ENCODE measurements at regions not wholly inside any gene's neighbourhood (a gene's known extent, or its start where the extent isn't known, plus 50 kb on each side); places are given as distances from the start of the nearest gene placed in this dataset.

GRCh38 chr6:3573670-3574069 lies 116.8 kb upstream of the SLC22A23 start:
- Histone ChIP-seq H3K9me3 (no peaks in the 10 kb centered on the region), H3K4me3 (no peak overlapping the region), H3K27ac (no peak overlapping the region), H3K36me3 (no peaks in the 10 kb centered on the region), H3K27me3 (replicated peaks; ENCODE audit: insufficient read depth) (no peaks in the 10 kb centered on the region), H3K4me1 (replicated peaks) (no peaks in the 10 kb centered on the region)
- DNase-seq (ENCODE audit: low spot score) = no peak
- WGBS = 70% methylated on average over 3 of the region's 3 CpGs
- intact Hi-C loops (cut with DNase I) = no loop called here
- TF ChIP-seq CTCF (IDR thresholded peaks at IDR 0.05) = no peak
- no peak for TF ChIP-seq POLR2A (IDR thresholded peaks at IDR 0.05)
- no peak for TF ChIP-seq POLR2AphosphoS5 (IDR thresholded peaks at IDR 0.05)

- Histone ChIP-seq H3K27me3 (replicated peaks; ENCODE audit: insufficient read depth) (no peaks in the 10 kb centered on the region), H3K27ac (no peak overlapping the region), H3K9me3 (no peaks in the 10 kb centered on the region), H3K36me3 (no peaks in the 10 kb centered on the region), H3K4me3 (no peak overlapping the region), H3K4me1 (replicated peaks) (no peaks in the 10 kb centered on the region)
- 79% methylated on average over 9 of the region's 9 CpGs for WGBS
- DNase-seq (ENCODE audit: low spot score) = no peak
- no peak for TF ChIP-seq POLR2AphosphoS5 (IDR thresholded peaks at IDR 0.05)
- no peak for TF ChIP-seq CTCF (IDR thresholded peaks at IDR 0.05)
- TF ChIP-seq POLR2A (IDR thresholded peaks at IDR 0.05) = no peak
- intact Hi-C loops (cut with DNase I) = no loop called here
Observed at GRCh38 chr6:3571836-3572235, 115.0 kb upstream of the SLC22A23 start.

- Histone ChIP-seq H3K4me1 (replicated peaks) (no peaks in the 10 kb centered on the region), H3K9me3 (no peaks in the 10 kb centered on the region), H3K4me3 (no peak overlapping the region), H3K27me3 (replicated peaks; ENCODE audit: insufficient read depth) (no peaks in the 10 kb centered on the region), H3K36me3 (no peaks in the 10 kb centered on the region), H3K27ac (no peak overlapping the region)
- 84% methylated on average over 6 of the region's 6 CpGs for WGBS
- no peak for DNase-seq (ENCODE audit: low spot score)
- intact Hi-C loops (cut with DNase I) = no loop called here
- no peak for TF ChIP-seq POLR2A (IDR thresholded peaks at IDR 0.05)
- no peak for TF ChIP-seq POLR2AphosphoS5 (IDR thresholded peaks at IDR 0.05)
Observed at GRCh38 chr6:3571250-3571681, 114.4 kb upstream of the SLC22A23 start.

- Histone ChIP-seq H3K4me1 (replicated peaks) (no peaks in the 10 kb centered on the region), H3K9me3 (no peaks in the 10 kb centered on the region), H3K4me3 (no peak overlapping the region), H3K27me3 (replicated peaks; ENCODE audit: insufficient read depth) (no peaks in the 10 kb centered on the region), H3K27ac (no peak overlapping the region), H3K36me3 (no peaks in the 10 kb centered on the region)
- 58% methylated on average over 1 of the region's 1 CpG for WGBS
- DNase-seq (ENCODE audit: low spot score) = no peak
- intact Hi-C loops (cut with DNase I) = no loop called here
- TF ChIP-seq POLR2A (IDR thresholded peaks at IDR 0.05) (no peak), POLR2AphosphoS5 (IDR thresholded peaks at IDR 0.05) (no peak), CTCF (IDR thresholded peaks at IDR 0.05) (no peak)
Observed at GRCh38 chr6:3569816-3570215, 113.0 kb upstream of the SLC22A23 start.

GRCh38 chr6:3568396-3569082 lies 111.7 kb upstream of the SLC22A23 start:
- intact Hi-C loops (cut with DNase I) = no loop called here

More at GRCh38 chr6:3568396-3569082, 111.7 kb upstream of the SLC22A23 start:
- TF ChIP-seq POLR2A (IDR thresholded peaks at IDR 0.05) (no peak), POLR2AphosphoS5 (IDR thresholded peaks at IDR 0.05) (no peak), CTCF (IDR thresholded peaks at IDR 0.05) (no peak)
- Histone ChIP-seq H3K9me3 (no peaks in the 10 kb centered on the region), H3K27me3 (replicated peaks; ENCODE audit: insufficient read depth) (no peaks in the 10 kb centered on the region), H3K27ac (no peak overlapping the region), H3K4me3 (no peak overlapping the region), H3K36me3 (no peaks in the 10 kb centered on the region), H3K4me1 (replicated peaks) (no peaks in the 10 kb centered on the region)
- no peak for DNase-seq (ENCODE audit: low spot score)
- 65% methylated on average over 7 of the region's 7 CpGs for WGBS

All from prostate gland (tissue), 2 donors.